Neuronal stem cell (in vitro differentiated cells): ENCODE measurements at regions not wholly inside any gene's neighbourhood (a gene's known extent, or its start where the extent isn't known, plus 50 kb on each side); places are given as distances from the start of the nearest gene placed in this dataset.

Experiments used
- DNase-seq: peaks from one replicate; pipeline ENCODE4 v3.0.0-alpha.2; 2013; ENCODE audit warnings: low spot score
- H2AFZ ChIP-seq: one replicate; pipeline ENCODE4 v1.6.1; 2013; ENCODE audit warnings: mild to moderate bottlenecking, low read length, inconsistent platforms
- H2AK5ac ChIP-seq: 2 replicates; pipeline ENCODE4 v1.6.1; 2013; ENCODE audit warnings: low read depth, mild to moderate bottlenecking, inconsistent platforms, low read length, moderate library complexity, mixed read lengths
- H2BK120ac ChIP-seq: 2 replicates; pipeline ENCODE4 v1.6.1; 2013; ENCODE audit warnings: low read depth, mild to moderate bottlenecking, inconsistent platforms, low read length, moderate library complexity, mixed read lengths
- H2BK12ac ChIP-seq: one replicate; pipeline ENCODE4 v1.6.1; 2013; ENCODE audit warnings: low read length, inconsistent platforms
- H2BK15ac ChIP-seq: 2 replicates; pipeline ENCODE4 v1.6.1; 2013; ENCODE audit warnings: mild to moderate bottlenecking, low read length, inconsistent platforms, mixed read lengths
- H2BK5ac ChIP-seq: one replicate; pipeline ENCODE4 v1.6.1; 2013; ENCODE audit warnings: inconsistent platforms, mild to moderate bottlenecking, low read length, moderate library complexity
- H3K14ac ChIP-seq: one replicate; pipeline ENCODE4 v1.6.1; 2013; ENCODE audit warnings: low read length, inconsistent platforms
- H3K18ac ChIP-seq: 2 replicates; pipeline ENCODE4 v1.6.1; 2013; ENCODE audit warnings: low read length, inconsistent platforms
- H3K23ac ChIP-seq: 2 replicates; pipeline ENCODE4 v1.6.1; 2013; ENCODE audit warnings: low read depth, mild to moderate bottlenecking, mixed read lengths, low read length, inconsistent platforms; ENCODE audit not compliant: poor library complexity
- H3K27ac ChIP-seq: replicated peaks from 3 replicates; pipeline ENCODE4 v1.5.1; 2013; ENCODE audit warnings: low read length, inconsistent platforms
- H3K27me3 ChIP-seq, 3 experiments: 2 replicates each; pipeline ENCODE4 v1.6.1; 2013; ENCODE audit warnings: low read length in 3 of 3, mild to moderate bottlenecking in 2 of 3, inconsistent platforms in 1 of 3, low read depth in 1 of 3, mixed read lengths in 1 of 3, moderate library complexity in 1 of 3; ENCODE audit not compliant: control insufficient read depth in 3 of 3, insufficient read depth in 3 of 3
- H3K36me3 ChIP-seq, 2 donors: replicated peaks in 1 of 2; 2 replicates each; pipeline ENCODE4 v1.6.1; 2013; ENCODE audit warnings: low read length in 2 of 2; ENCODE audit not compliant: control insufficient read depth in 2 of 2, insufficient read depth in 2 of 2
- H3K4ac ChIP-seq: 2 replicates; pipeline ENCODE4 v1.6.1; 2013; ENCODE audit warnings: inconsistent platforms, mild to moderate bottlenecking, low read length, moderate library complexity
- H3K4me1 ChIP-seq, 2 donors: 1 replicate in 1 of 2; 2 replicates in 1 of 2; pipeline ENCODE4 v1.6.1; 2013; ENCODE audit warnings: low read length in 2 of 2, low read depth in 1 of 2; ENCODE audit not compliant: control insufficient read depth in 2 of 2, insufficient read depth in 1 of 2
- H3K4me2 ChIP-seq: one replicate; pipeline ENCODE4 v1.6.1; 2013; ENCODE audit warnings: mild to moderate bottlenecking, low read length, inconsistent platforms; ENCODE audit not compliant: insufficient read depth, poor library complexity, severe bottlenecking
- H3K4me3 ChIP-seq, 2 donors: 2 replicates each; pipeline ENCODE4 v1.5.1; 2013; ENCODE audit warnings: low read length in 2 of 2, mild to moderate bottlenecking in 2 of 2, inconsistent platforms in 1 of 2, moderate library complexity in 1 of 2
- H3K79me1 ChIP-seq: one replicate; pipeline ENCODE4 v1.6.1; 2013; ENCODE audit warnings: low read depth, mild to moderate bottlenecking, inconsistent platforms, low read length, moderate library complexity
- H3K9ac ChIP-seq: one replicate; pipeline ENCODE4 v1.6.1; 2013; ENCODE audit warnings: mild to moderate bottlenecking, low read depth, low read length, inconsistent platforms; ENCODE audit not compliant: poor library complexity
- H3K9me3 ChIP-seq, 2 donors: replicated peaks in 1 of 2; 2 replicates each; pipeline versions ENCODE3 to v1.6.1; 2013; ENCODE audit warnings: low read length in 2 of 2, mild to moderate bottlenecking in 2 of 2, inconsistent platforms in 1 of 2, low read depth in 1 of 2, mixed read lengths in 1 of 2, moderate library complexity in 1 of 2; ENCODE audit not compliant: control insufficient read depth in 2 of 2, insufficient read depth in 1 of 2
- H4K8ac ChIP-seq: one replicate; pipeline ENCODE4 v1.6.1; 2013; ENCODE audit warnings: low read depth, mild to moderate bottlenecking, inconsistent platforms, low read length, moderate library complexity
- H4K91ac ChIP-seq: one replicate; pipeline ENCODE4 v1.6.1; 2013; ENCODE audit warnings: low read length, low read depth, mild to moderate bottlenecking, inconsistent platforms; ENCODE audit not compliant: poor library complexity
- WGBS, 2 donors: extraction: QIAGEN DNeasy Blood & Tissue Kit; methylation state at CpG; one replicate each; pipeline ENCODE4 v1.1.7; 2013; ENCODE audit warnings: missing lambda C conversion rate in 2 of 2, mixed read lengths in 1 of 2; ENCODE audit not compliant: insufficient read length in 2 of 2, insufficient replicate concordance in 1 of 2; ENCODE audit errors: extremely low coverage in 2 of 2; 5-methylcytosine and 5-hydroxymethylcytosine counted together

DNA sequence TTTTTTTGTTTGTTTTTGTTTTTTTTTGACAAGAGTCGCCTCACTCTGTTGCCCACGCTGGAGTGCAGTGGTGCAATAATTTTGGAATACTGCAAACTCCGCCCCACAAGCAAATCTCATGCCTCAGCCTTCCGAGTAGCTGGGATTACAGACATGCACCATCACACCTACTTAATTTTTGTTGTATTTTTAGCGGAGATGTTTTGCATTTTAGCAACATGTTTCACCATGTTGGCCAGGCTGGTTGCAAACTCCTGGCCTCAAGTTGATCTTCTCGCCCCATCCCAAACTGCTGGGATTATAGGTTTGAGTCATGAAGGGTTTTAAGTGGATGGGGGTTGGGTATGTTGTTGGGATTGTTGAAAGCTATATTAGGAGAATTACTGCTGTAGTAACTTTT is 270.9 kb upstream of the LCORL start:
- no peak overlapping the region for H3K14ac ChIP-seq
- no peak overlapping the region for H2AK5ac ChIP-seq
- H2BK120ac ChIP-seq = no peak overlapping the region
- WGBS, 2 donors = no CpG with 5 or more reads among the region's 6 CpGs
- H3K79me1 ChIP-seq = no peaks in the 10 kb centered on the region
- no peaks in the 10 kb centered on the region for H3K9me3 ChIP-seq
- H2AFZ ChIP-seq = no peak overlapping the region
- H3K4me3 ChIP-seq = no peak overlapping the region
- no peaks in the 10 kb centered on the region for H3K4me1 ChIP-seq
- no peak overlapping the region for H3K4ac ChIP-seq
- no peaks in the 10 kb centered on the region for H3K36me3 ChIP-seq
- no peak overlapping the region for H4K91ac ChIP-seq
- H4K8ac ChIP-seq = no peak overlapping the region
- no peak overlapping the region for H3K9ac ChIP-seq
- DNase-seq = no peak
- no peak overlapping the region for H2BK5ac ChIP-seq
- no peaks in the 10 kb centered on the region for H3K27me3 ChIP-seq
- H3K27ac ChIP-seq = no peak overlapping the region
- no peak overlapping the region for H2BK12ac ChIP-seq
- no peak overlapping the region for H3K18ac ChIP-seq
- H2BK15ac ChIP-seq = no peak overlapping the region
- no peak overlapping the region for H3K23ac ChIP-seq
- H3K4me2 ChIP-seq = no peak overlapping the region

DNA sequence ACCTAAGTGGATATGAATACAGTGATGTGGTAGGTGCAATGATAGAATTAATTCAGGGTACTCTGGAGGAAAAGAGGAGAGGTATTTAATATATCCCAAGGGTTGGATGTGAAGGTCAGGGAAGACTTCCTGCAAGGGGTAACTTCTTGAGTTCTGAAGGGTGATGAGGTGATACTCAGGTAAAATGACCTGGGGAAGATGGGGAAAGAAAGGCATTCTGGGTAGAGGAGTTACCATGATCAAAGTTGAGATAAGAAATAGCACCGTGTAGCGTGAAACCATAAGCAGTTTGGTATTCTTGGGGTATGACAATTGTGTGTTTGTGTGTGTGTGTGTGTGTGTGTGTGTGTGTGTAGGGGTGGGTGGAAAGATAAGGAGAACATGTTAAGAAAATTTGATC is 270.4 kb upstream of the LCORL start:
- H3K27me3 ChIP-seq = no peaks in the 10 kb centered on the region
- no peak overlapping the region for H3K4me2 ChIP-seq
- H3K18ac ChIP-seq = no peak overlapping the region
- no peaks in the 10 kb centered on the region for H3K36me3 ChIP-seq
- no peak overlapping the region for H3K4ac ChIP-seq
- H2AK5ac ChIP-seq = no peak overlapping the region
- H3K79me1 ChIP-seq = no peaks in the 10 kb centered on the region
- H2BK5ac ChIP-seq = no peak overlapping the region
- H3K27ac ChIP-seq = no peak overlapping the region
- no peak overlapping the region for H3K23ac ChIP-seq
- no peak overlapping the region for H2BK120ac ChIP-seq
- no peak overlapping the region for H3K14ac ChIP-seq
- H3K4me1 ChIP-seq = no peaks in the 10 kb centered on the region
- H2BK12ac ChIP-seq = no peak overlapping the region
- WGBS, 2 donors = no CpG with 5 or more reads among the region's 2 CpGs
- H3K9ac ChIP-seq = no peak overlapping the region
- no peak overlapping the region for H2AFZ ChIP-seq
- H4K8ac ChIP-seq = no peak overlapping the region
- DNase-seq = no peak
- no peak overlapping the region for H3K4me3 ChIP-seq
- H2BK15ac ChIP-seq = no peak overlapping the region
- H4K91ac ChIP-seq = no peak overlapping the region
- H3K9me3 ChIP-seq = no peaks in the 10 kb centered on the region

DNA sequence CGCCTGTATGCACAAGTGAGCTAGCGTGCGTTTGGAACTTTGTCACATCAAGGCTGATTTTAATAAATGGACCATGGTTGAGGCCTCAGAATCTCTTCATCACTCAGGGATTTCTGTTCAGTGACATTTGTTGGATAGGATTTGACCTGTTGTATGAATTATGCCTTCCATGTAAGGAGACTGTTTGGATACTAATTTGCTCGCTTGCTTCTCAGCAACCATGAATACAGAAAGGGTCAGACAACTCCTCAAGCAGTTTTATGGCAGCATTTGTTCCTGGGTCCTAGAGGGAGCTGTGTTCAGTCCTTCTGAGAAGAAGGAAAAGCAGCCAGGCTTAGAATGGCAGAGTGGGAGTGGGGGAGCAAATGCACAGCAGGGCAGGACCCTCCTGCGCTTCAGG is 269.7 kb upstream of the LCORL start:
- DNase-seq = no peak
- peak overlapping the region; percentile 81 for H2AFZ ChIP-seq
- no peak overlapping the region for H3K4ac ChIP-seq
- H3K79me1 ChIP-seq = no peaks in the 10 kb centered on the region
- H3K4me1 ChIP-seq = no peaks in the 10 kb centered on the region
- H3K4me3 ChIP-seq = no peak overlapping the region
- H2BK15ac ChIP-seq = no peak overlapping the region
- no peaks in the 10 kb centered on the region for H3K27me3 ChIP-seq
- no peak overlapping the region for H3K9ac ChIP-seq
- WGBS, 2 donors = no CpG with 5 or more reads among the region's 5 CpGs
- no peak overlapping the region for H2BK120ac ChIP-seq
- no peak overlapping the region for H4K91ac ChIP-seq
- no peak overlapping the region for H2BK5ac ChIP-seq
- no peak overlapping the region for H3K14ac ChIP-seq
- H3K36me3 ChIP-seq = no peaks in the 10 kb centered on the region
- H3K9me3 ChIP-seq = no peaks in the 10 kb centered on the region
- no peak overlapping the region for H3K18ac ChIP-seq
- H3K23ac ChIP-seq = no peak overlapping the region
- H2AK5ac ChIP-seq = no peak overlapping the region
- H3K4me2 ChIP-seq = no peak overlapping the region
- no peak overlapping the region for H2BK12ac ChIP-seq
- H3K27ac ChIP-seq = no peak overlapping the region
- no peak overlapping the region for H4K8ac ChIP-seq

DNA sequence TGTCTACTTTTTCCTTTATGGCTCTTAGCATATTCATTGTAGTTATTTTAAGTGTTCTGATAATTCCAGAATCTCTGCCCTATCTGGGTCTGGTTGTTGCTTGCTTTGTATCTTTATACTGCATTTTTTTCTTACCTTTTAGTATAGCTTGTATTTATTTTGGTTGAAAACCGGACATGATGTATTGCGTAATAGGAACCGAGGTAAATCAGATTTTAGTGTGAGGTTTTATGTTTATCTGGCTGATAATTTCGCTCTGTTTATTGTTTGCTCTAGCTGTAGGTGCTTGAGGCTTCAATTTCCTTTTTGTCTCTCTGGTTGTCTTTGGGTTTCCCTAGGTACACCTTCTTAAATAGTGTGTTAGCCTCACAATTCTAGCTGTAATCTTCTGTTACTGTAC is 263.8 kb upstream of the LCORL start:
- Histone ChIP-seq H4K8ac (no peak overlapping the region), H3K4me2 (no peak overlapping the region), H3K4ac (no peak overlapping the region), H3K18ac (no peak overlapping the region), H3K9me3 (peaks cover 0 to 2% of the 10 kb centered on the region in 2 donors), H3K4me3 (no peak overlapping the region), H3K36me3 (no peaks in the 10 kb centered on the region), H3K9ac (no peak overlapping the region), H2AFZ (no peak overlapping the region), H2AK5ac (no peak overlapping the region), H2BK15ac (no peak overlapping the region), H4K91ac (no peak overlapping the region), H3K79me1 (no peaks in the 10 kb centered on the region), H3K27me3 (no peaks in the 10 kb centered on the region), H3K27ac (no peak overlapping the region), H3K14ac (no peak overlapping the region), H2BK5ac (no peak overlapping the region), H2BK120ac (no peak overlapping the region), H2BK12ac (no peak overlapping the region), H3K4me1 (no peaks in the 10 kb centered on the region), H3K23ac (no peak overlapping the region)
- WGBS, 2 donors = no CpG with 5 or more reads among the region's 4 CpGs
- no peak for DNase-seq
